Thoracic aorta (tissue), 2 donors: ENCODE measurements at regions not wholly inside any gene's neighbourhood (a gene's known extent, or its start where the extent isn't known, plus 50 kb on each side); places are given as distances from the start of the nearest gene placed in this dataset.

Experiments
- ATAC-seq: fragments of 150-250 bp; one replicate; pipeline ENCODE4 v1.8.0; 2017; ENCODE audit warnings: low read depth; ENCODE audit not compliant: insufficient number of reproducible peaks, low FRiP score
- DNase-seq: peaks from one replicate; pipeline ENCODE4 v3.0.0-alpha.2; 2020; ENCODE audit warnings: low spot score
- H3K27ac ChIP-seq, 2 donors: fragments of 200-600 bp; sonication (generic); 1 replicate in 1 of 2; 2 replicates in 1 of 2; pipeline ENCODE4 v1.5.1; 2016; ENCODE audit warnings: mild to moderate bottlenecking in 2 of 2, moderate library complexity in 2 of 2
- H3K27me3 ChIP-seq: fragments of 200-600 bp; sonication (generic); replicated peaks from 2 replicates; pipeline ENCODE4 v1.6.0; 2016; ENCODE audit warnings: mild to moderate bottlenecking; ENCODE audit not compliant: insufficient read depth
- H3K36me3 ChIP-seq: fragments of 200-600 bp; sonication (generic); one replicate; pipeline ENCODE4 v1.5.1; 2016
- H3K4me1 ChIP-seq, 2 donors: fragments of 200-600 bp; sonication (generic); 1 replicate in 1 of 2; 2 replicates in 1 of 2; pipeline versions ENCODE4 v1.5.1 to v1.6.0; 2016; ENCODE audit warnings: low read depth in 2 of 2, mild to moderate bottlenecking in 1 of 2; ENCODE audit not compliant: control insufficient read depth in 1 of 2
- H3K4me3 ChIP-seq: fragments of 200-600 bp; sonication (generic); 2 replicates; pipeline ENCODE4 v1.5.1; 2016; ENCODE audit warnings: mild to moderate bottlenecking
- H3K9me3 ChIP-seq: fragments of 200-600 bp; sonication (generic); 2 replicates; pipeline ENCODE4 v1.5.1; 2016
- TF ChIP-seq, protein P1 (sequence below): fragments of 200-600 bp; sonication (generic); IDR thresholded peaks from one replicate; pipeline ENCODE4 v1.5.1; 2019; ENCODE audit warnings: antibody characterized with exemption

DNA sequence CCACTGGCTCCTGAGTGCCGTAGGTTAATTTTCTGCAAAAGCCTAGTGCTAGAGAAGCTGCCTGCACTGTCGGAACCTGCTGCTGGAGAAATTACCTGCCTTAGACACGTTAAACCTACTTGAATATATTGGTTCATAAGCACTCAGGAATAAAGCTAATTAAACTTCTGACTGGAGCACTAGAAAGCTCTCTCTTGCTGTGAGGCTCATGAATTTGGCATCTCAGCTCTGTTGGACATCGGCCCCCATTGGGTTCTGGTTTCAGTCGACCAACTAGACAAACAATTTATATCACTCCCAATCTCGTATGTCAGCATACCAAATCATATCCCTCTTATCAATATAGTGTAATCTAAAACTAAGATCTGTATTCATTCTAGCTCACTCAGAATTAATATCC, 52.4 kb upstream of the SEMA3C start:
- Histone ChIP-seq H3K27ac (no peak overlapping the region), H3K9me3 (no peaks in the 10 kb centered on the region), H3K36me3 (no peaks in the 10 kb centered on the region), H3K27me3 (no peaks in the 10 kb centered on the region), H3K4me3 (no peak overlapping the region), H3K4me1 (no peaks in the 10 kb centered on the region)
- TF ChIP-seq, protein P1, sequence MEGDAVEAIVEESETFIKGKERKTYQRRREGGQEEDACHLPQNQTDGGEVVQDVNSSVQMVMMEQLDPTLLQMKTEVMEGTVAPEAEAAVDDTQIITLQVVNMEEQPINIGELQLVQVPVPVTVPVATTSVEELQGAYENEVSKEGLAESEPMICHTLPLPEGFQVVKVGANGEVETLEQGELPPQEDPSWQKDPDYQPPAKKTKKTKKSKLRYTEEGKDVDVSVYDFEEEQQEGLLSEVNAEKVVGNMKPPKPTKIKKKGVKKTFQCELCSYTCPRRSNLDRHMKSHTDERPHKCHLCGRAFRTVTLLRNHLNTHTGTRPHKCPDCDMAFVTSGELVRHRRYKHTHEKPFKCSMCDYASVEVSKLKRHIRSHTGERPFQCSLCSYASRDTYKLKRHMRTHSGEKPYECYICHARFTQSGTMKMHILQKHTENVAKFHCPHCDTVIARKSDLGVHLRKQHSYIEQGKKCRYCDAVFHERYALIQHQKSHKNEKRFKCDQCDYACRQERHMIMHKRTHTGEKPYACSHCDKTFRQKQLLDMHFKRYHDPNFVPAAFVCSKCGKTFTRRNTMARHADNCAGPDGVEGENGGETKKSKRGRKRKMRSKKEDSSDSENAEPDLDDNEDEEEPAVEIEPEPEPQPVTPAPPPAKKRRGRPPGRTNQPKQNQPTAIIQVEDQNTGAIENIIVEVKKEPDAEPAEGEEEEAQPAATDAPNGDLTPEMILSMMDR = no peak
- no peak for DNase-seq
- no peak for ATAC-seq
